H1 (cell line): ENCODE measurements at regions not wholly inside any gene's neighbourhood (a gene's known extent, or its start where the extent isn't known, plus 50 kb on each side); places are given as distances from the start of the nearest gene placed in this dataset.

Experiments used
- MAX ChIP-seq: IDR thresholded peaks from 2 replicates; pipeline ENCODE4 v1.6.1; 2012; ENCODE audit warnings: inconsistent platforms
- RBBP5 ChIP-seq: IDR thresholded peaks from 2 replicates; pipeline ENCODE4 v1.7.1; 2012; ENCODE audit warnings: low read depth, mild to moderate bottlenecking, inconsistent platforms, low read length, moderate library complexity, borderline replicate concordance
- YY1 ChIP-seq: IDR thresholded peaks from 2 replicates; pipeline ENCODE4 v1.6.1; 2011; ENCODE audit warnings: low read depth, mild to moderate bottlenecking, low read length

- TF ChIP-seq MAX (no peak), RBBP5 (no peak), YY1 (peak; percentile 87)
These were observed 455.4 kb upstream of the ARGLU1 start (continued) for GRCh38 chr13:107023335-107023734.
